Endothelial cell (in vitro differentiated cells): ENCODE measurements at regions not wholly inside any gene's neighbourhood (a gene's known extent, or its start where the extent isn't known, plus 50 kb on each side); places are given as distances from the start of the nearest gene placed in this dataset.
"Not testable (repeated sequence)": the region's sequence is repeated elsewhere in the genome, so short reads cannot be mapped to it uniquely, and the experiment has no call there.

ENCODE experiments used
- DNase-seq: peaks from one replicate; pipeline ENCODE4 v3.0.0; 2021; ENCODE audit warnings: low spot score
- H3K27ac Mint-ChIP-seq: one replicate; pipeline ENCODE4 v1.8.0; 2021; ENCODE audit warnings: mixed read lengths, inconsistent platforms; ENCODE audit not compliant: unreplicated experiment
- H3K27me3 Mint-ChIP-seq: one replicate; pipeline ENCODE4 v1.8.0; 2021; ENCODE audit warnings: mild to moderate bottlenecking, moderate library complexity, mixed read lengths, inconsistent platforms; ENCODE audit not compliant: unreplicated experiment
- H3K36me3 Mint-ChIP-seq: one replicate; pipeline ENCODE4 v1.8.0; 2021; ENCODE audit warnings: mild to moderate bottlenecking, low read depth, mixed read lengths, inconsistent platforms; ENCODE audit not compliant: unreplicated experiment
- H3K4me1 Mint-ChIP-seq: one replicate; pipeline ENCODE4 v1.8.0; 2021; ENCODE audit warnings: mild to moderate bottlenecking, mixed read lengths, inconsistent platforms; ENCODE audit not compliant: unreplicated experiment
- H3K4me3 Mint-ChIP-seq: one replicate; pipeline ENCODE4 v1.8.0; 2021; ENCODE audit warnings: mild to moderate bottlenecking, mixed read lengths, inconsistent platforms; ENCODE audit not compliant: unreplicated experiment
- H3K9me3 Mint-ChIP-seq: one replicate; pipeline ENCODE4 v1.8.0; 2021; ENCODE audit warnings: mixed read lengths, inconsistent platforms; ENCODE audit not compliant: unreplicated experiment
- CTCF ChIP-seq: fragments of 200-600 bp; sonication (generic); IDR thresholded peaks from one replicate; pipeline ENCODE4 v1.5.0; 2021; ENCODE audit warnings: antibody characterized with exemption; ENCODE audit not compliant: unreplicated experiment

GRCh38 chr4:12447451-12447850 is 1018.8 kb upstream of the HS3ST1 start:
- Mint-ChIP-seq H3K9me3 (no peaks in the 10 kb centered on the region), H3K27me3 (peaks cover 1% of the 10 kb centered on the region), H3K4me3 (no peak overlapping the region), H3K4me1 (no peaks in the 10 kb centered on the region), H3K27ac (no peak overlapping the region), H3K36me3 (no peaks in the 10 kb centered on the region)
- TF ChIP-seq CTCF = no peak
- no peak for DNase-seq

- TF ChIP-seq CTCF = no peak
- Mint-ChIP-seq H3K27me3 (peaks cover 1% of the 10 kb centered on the region), H3K4me3 (no peak overlapping the region), H3K4me1 (no peaks in the 10 kb centered on the region), H3K27ac (no peak overlapping the region), H3K36me3 (no peaks in the 10 kb centered on the region), H3K9me3 (no peaks in the 10 kb centered on the region)
- DNase-seq = no peak
Measured at GRCh38 chr4:12446657-12447185, 1018.0 kb upstream of the HS3ST1 start.

- Mint-ChIP-seq H3K27ac (no peak overlapping the region), H3K27me3 (peaks cover 1% of the 10 kb centered on the region), H3K9me3 (no peaks in the 10 kb centered on the region), H3K4me1 (no peaks in the 10 kb centered on the region), H3K4me3 (no peak overlapping the region), H3K36me3 (no peaks in the 10 kb centered on the region)
- TF ChIP-seq CTCF = no peak
- DNase-seq = no peak
Measured at GRCh38 chr4:12446256-12446655, 1017.6 kb upstream of the HS3ST1 start.

- no peak overlapping the region for H3K4me3 Mint-ChIP-seq
- no peak for TF ChIP-seq CTCF
- H3K36me3 Mint-ChIP-seq = no peaks in the 10 kb centered on the region
- DNase-seq = no peak
- no peaks in the 10 kb centered on the region for H3K9me3 Mint-ChIP-seq
- peaks cover 1% of the 10 kb centered on the region for H3K27me3 Mint-ChIP-seq
- H3K27ac Mint-ChIP-seq = no peak overlapping the region
- H3K4me1 Mint-ChIP-seq = no peaks in the 10 kb centered on the region
Measured at GRCh38 chr4:12445711-12446235, 1017.1 kb upstream of the HS3ST1 start.

GRCh38 chr4:12439633-12440305 is 1011.1 kb upstream of the HS3ST1 start:
- DNase-seq = no peak
- H3K9me3 Mint-ChIP-seq = no peaks in the 10 kb centered on the region
- H3K27ac Mint-ChIP-seq = no peak overlapping the region
- no peaks in the 10 kb centered on the region for H3K4me1 Mint-ChIP-seq
- H3K27me3 Mint-ChIP-seq = no peaks in the 10 kb centered on the region
- H3K4me3 Mint-ChIP-seq = no peak overlapping the region
- TF ChIP-seq CTCF = no peak
- no peaks in the 10 kb centered on the region for H3K36me3 Mint-ChIP-seq

- not testable (repeated sequence) for H3K4me1 Mint-ChIP-seq, H3K4me3 Mint-ChIP-seq, DNase-seq, H3K9me3 Mint-ChIP-seq, H3K27ac Mint-ChIP-seq, H3K27me3 Mint-ChIP-seq, H3K36me3 Mint-ChIP-seq
Measured at GRCh38 chr4:12431259-12431658, 1002.6 kb upstream of the HS3ST1 start.
